Chondrocyte (in vitro differentiated cells): ENCODE measurements at regions not wholly inside any gene's neighbourhood (a gene's known extent, or its start where the extent isn't known, plus 50 kb on each side); places are given as distances from the start of the nearest gene placed in this dataset.

ENCODE experiments used
- DNase-seq: peaks from one replicate; pipeline ENCODE4 v3.0.0; 2021; ENCODE audit warnings: mixed read lengths, low spot score
- H3K27ac Mint-ChIP-seq: one replicate; pipeline ENCODE4 v1.8.0; 2021; ENCODE audit warnings: mild to moderate bottlenecking, moderate library complexity, mixed read lengths; ENCODE audit not compliant: unreplicated experiment
- H3K27me3 Mint-ChIP-seq: 2 replicates; pipeline ENCODE4 v1.8.0; 2021; ENCODE audit warnings: low read depth, mixed read lengths
- H3K36me3 Mint-ChIP-seq: 2 replicates; pipeline ENCODE4 v1.8.0; 2021; ENCODE audit warnings: low read depth, mixed read lengths
- H3K4me1 Mint-ChIP-seq: 2 replicates; pipeline ENCODE4 v1.8.0; 2021; ENCODE audit warnings: low read depth, mild to moderate bottlenecking, mixed read lengths
- H3K4me3 Mint-ChIP-seq: one replicate; pipeline ENCODE4 v1.8.0; 2021; ENCODE audit warnings: mild to moderate bottlenecking, moderate library complexity, mixed read lengths; ENCODE audit not compliant: unreplicated experiment
- H3K9me3 Mint-ChIP-seq: 2 replicates; pipeline ENCODE4 v1.8.0; 2021; ENCODE audit warnings: low read depth, mixed read lengths
- CTCF ChIP-seq: fragments of 200-600 bp; sonication (generic); IDR thresholded peaks from 2 replicates; pipeline ENCODE4 v1.5.0; 2021; ENCODE audit warnings: antibody characterized with exemption, mild to moderate bottlenecking, moderate library complexity

- no peak for TF ChIP-seq CTCF
- Mint-ChIP-seq H3K27ac (no peak overlapping the region), H3K4me1 (peaks cover 9% of the 10 kb centered on the region), H3K9me3 (no peaks in the 10 kb centered on the region), H3K4me3 (no peak overlapping the region), H3K36me3 (peaks cover 5% of the 10 kb centered on the region), H3K27me3 (peaks cover 44% of the 10 kb centered on the region)
- DNase-seq, result no peak
Measured at GRCh38 chr4:106454581-106454980, 86.0 kb upstream of the GIMD1 start.

GRCh38 chr4:106454021-106454420 is 85.4 kb upstream of the GIMD1 start:
- Mint-ChIP-seq H3K4me3 (no peak overlapping the region), H3K9me3 (no peaks in the 10 kb centered on the region), H3K36me3 (peaks cover 5% of the 10 kb centered on the region), H3K4me1 (peaks cover 9% of the 10 kb centered on the region), H3K27ac (no peak overlapping the region), H3K27me3 (peaks cover 40% of the 10 kb centered on the region)
- no peak for TF ChIP-seq CTCF
- no peak for DNase-seq

- no peak for DNase-seq
- Mint-ChIP-seq H3K9me3 (peaks cover 3% of the 10 kb centered on the region), H3K4me3 (no peak overlapping the region), H3K27me3 (peaks cover 22% of the 10 kb centered on the region), H3K36me3 (peaks cover 2% of the 10 kb centered on the region), H3K4me1 (peaks cover 9% of the 10 kb centered on the region), H3K27ac (no peak overlapping the region)
- TF ChIP-seq CTCF, result no peak
Measured at GRCh38 chr4:106451091-106451490, 82.5 kb upstream of the GIMD1 start.

GRCh38 chr4:106450249-106450648 is 81.7 kb upstream of the GIMD1 start:
- Mint-ChIP-seq H3K27me3 (peaks cover 18% of the 10 kb centered on the region), H3K27ac (no peak overlapping the region), H3K4me1 (peaks cover 9% of the 10 kb centered on the region), H3K36me3 (peaks cover 2% of the 10 kb centered on the region), H3K9me3 (peaks cover 6% of the 10 kb centered on the region), H3K4me3 (no peak overlapping the region)
- TF ChIP-seq CTCF, result no peak
- no peak for DNase-seq

- no peak overlapping the region for H3K4me3 Mint-ChIP-seq
Measured at GRCh38 chr4:106444557-106444956, 76.0 kb upstream of the GIMD1 start.

More at GRCh38 chr4:106444557-106444956, 76.0 kb upstream of the GIMD1 start:
- no peak for TF ChIP-seq CTCF
- no peak overlapping the region for H3K27ac Mint-ChIP-seq
- peaks cover 1% of the 10 kb centered on the region for H3K27me3 Mint-ChIP-seq
- no peak for DNase-seq
- peaks cover 9% of the 10 kb centered on the region for H3K9me3 Mint-ChIP-seq
- H3K4me1 Mint-ChIP-seq, result peaks cover 5% of the 10 kb centered on the region
- H3K36me3 Mint-ChIP-seq, result no peaks in the 10 kb centered on the region
